ENCODE measurements at regions not wholly inside any gene's neighbourhood (a gene's known extent, or its start where the extent isn't known, plus 50 kb on each side); places are given as distances from the start of the nearest gene placed in this dataset.

DNA sequence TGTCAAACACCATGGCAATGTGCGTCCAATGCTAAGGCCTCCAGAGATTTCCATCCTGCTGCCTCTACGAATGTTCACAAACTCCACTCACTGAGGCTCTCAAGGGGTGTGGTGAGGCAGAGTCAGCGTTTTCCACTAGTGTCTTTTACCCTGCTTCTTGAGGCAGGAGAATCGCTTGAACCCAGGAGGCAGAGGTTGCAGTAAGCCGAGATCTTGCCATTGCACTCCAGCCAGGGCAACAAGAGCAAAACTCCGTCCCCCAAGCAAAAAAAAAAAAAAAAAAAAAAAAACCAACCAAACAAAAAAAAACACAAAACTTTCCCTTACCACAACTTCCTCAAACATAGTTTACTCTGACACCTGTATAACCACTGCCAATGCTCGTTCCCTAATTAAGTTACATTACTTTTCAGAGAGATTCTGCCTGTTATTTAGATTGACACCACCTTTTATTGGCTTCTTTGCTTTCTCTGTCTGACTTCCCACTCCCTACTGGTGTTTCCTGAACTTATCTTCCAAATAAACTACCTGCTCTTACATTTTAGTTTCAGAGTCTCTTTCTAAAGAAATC is 102.1 kb upstream of the ZNF746 start:
- TF ChIP-seq POLR2A (IDR thresholded peaks at IDR 0.05; ENCODE audit: low read length) = no peak
- TF ChIP-seq GATA1 (IDR thresholded peaks at IDR 0.05; ENCODE audit: low read depth, low read length) = no peak
